ENCODE measurements at regions not wholly inside any gene's neighbourhood (a gene's known extent, or its start where the extent isn't known, plus 50 kb on each side); places are given as distances from the start of the nearest gene placed in this dataset.

DNA sequence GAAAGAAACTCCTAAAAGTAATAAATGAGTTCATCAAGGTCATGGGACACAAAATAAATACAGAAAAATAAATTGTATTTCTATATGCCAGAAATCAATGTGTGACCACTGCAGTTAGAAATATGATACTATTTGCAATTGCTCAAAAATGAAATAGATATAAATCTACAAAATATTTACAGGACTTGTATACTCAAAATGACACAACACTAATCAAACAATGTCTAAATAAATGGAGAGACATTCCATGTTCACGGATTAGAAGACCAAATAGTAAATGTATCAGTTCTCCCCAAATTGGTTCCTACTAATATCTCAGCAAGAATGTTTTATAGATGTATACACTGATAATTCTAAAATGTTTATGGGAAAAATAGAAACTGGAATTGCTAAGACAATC is 345.3 kb downstream of the NR2F1-AS1 start:
- intact Hi-C loops (cut with DNase I; ENCODE audit: low total_unique reads): no loop called here
- H3K36me3 ChIP-seq: no peaks in the 10 kb centered on the region
- no peaks in the 10 kb centered on the region for H3K9me3 ChIP-seq
- no peak overlapping the region for H3K27ac ChIP-seq
- no peaks in the 10 kb centered on the region for H3K27me3 ChIP-seq
- no peaks in the 10 kb centered on the region for H3K4me1 ChIP-seq
- no peak for DNase-seq
- TF ChIP-seq, protein P1, sequence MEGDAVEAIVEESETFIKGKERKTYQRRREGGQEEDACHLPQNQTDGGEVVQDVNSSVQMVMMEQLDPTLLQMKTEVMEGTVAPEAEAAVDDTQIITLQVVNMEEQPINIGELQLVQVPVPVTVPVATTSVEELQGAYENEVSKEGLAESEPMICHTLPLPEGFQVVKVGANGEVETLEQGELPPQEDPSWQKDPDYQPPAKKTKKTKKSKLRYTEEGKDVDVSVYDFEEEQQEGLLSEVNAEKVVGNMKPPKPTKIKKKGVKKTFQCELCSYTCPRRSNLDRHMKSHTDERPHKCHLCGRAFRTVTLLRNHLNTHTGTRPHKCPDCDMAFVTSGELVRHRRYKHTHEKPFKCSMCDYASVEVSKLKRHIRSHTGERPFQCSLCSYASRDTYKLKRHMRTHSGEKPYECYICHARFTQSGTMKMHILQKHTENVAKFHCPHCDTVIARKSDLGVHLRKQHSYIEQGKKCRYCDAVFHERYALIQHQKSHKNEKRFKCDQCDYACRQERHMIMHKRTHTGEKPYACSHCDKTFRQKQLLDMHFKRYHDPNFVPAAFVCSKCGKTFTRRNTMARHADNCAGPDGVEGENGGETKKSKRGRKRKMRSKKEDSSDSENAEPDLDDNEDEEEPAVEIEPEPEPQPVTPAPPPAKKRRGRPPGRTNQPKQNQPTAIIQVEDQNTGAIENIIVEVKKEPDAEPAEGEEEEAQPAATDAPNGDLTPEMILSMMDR (IDR thresholded peaks at IDR 0.05): no peak
- no peak overlapping the region for H3K4me3 ChIP-seq

DNA sequence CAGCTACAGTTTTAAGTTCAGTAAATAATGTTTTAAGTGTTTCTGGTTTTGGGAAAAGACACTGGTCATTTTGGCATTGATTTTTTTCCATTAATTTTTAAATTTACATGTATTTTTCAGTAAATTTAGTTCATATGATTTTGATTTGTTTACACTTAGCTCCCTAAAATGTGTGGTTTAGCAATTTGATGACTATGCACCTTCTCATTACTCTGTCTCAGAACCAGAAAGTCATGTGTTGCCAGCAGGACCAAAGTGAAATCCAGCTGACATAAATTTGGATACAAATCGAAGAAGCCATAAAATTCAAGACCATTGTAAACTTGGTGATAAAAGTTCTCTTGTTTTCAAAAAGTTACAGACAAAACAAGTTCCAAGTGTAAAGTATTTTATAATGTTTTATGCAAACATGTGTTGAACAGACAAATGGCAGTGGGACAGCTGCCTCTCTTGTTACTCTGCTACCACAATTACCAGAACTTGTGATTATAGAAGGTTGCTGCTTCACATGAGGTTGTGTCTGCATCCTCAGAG is 354.8 kb downstream of the NR2F1-AS1 start:
- DNase-seq: no peak
- Histone ChIP-seq H3K27ac (no peak overlapping the region), H3K9me3 (no peaks in the 10 kb centered on the region), H3K4me3 (no peak overlapping the region), H3K36me3 (no peaks in the 10 kb centered on the region), H3K27me3 (no peaks in the 10 kb centered on the region), H3K4me1 (no peaks in the 10 kb centered on the region)
- intact Hi-C loops (cut with DNase I; ENCODE audit: low total_unique reads): no loop called here
- TF ChIP-seq, protein P1 (IDR thresholded peaks at IDR 0.05): no peak

DNA sequence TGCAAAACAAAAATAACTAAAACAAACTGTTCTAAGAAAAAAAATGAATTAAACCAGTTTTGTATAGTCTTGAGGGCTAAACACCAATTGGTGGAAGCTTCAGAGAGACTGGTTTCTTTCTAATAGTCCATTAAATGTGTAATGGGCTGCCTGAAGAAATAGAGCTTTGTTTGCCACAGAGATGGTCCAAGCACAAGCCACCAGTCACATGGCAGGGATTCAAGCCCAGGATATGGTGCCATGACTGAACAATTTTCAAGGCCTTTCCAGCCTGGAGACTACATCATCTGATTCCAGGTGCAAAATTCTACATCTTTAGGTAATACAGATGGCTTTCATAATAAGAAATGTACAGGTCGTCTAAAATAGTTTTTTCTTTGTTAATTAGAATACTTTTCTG is 355.3 kb downstream of the NR2F1-AS1 start:
- Histone ChIP-seq H3K27me3 (no peaks in the 10 kb centered on the region), H3K27ac (no peak overlapping the region), H3K4me3 (no peak overlapping the region), H3K4me1 (no peaks in the 10 kb centered on the region), H3K36me3 (no peaks in the 10 kb centered on the region), H3K9me3 (no peaks in the 10 kb centered on the region)
- no peak for DNase-seq
- intact Hi-C loops (cut with DNase I; ENCODE audit: low total_unique reads): no loop called here
- TF ChIP-seq, protein P1 (IDR thresholded peaks at IDR 0.05): no peak

DNA sequence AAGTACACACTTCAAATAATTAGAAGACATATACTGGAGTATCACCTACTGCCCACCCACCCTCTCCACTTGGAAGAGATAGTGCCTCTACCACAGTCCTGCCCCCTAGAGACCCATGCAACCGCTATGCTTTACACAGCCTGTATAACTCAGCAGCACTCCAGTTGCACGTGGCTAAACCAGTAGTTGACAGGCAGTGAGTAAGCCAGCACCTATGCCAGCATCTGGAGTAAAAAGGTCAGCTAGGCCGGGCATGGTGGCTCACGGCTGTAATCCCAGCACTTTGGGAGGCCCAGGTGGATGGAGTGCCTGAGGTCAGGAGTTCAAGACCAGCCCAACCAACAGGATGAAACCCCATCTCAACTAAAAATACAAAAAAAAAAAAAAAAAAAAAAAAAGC is 356.4 kb downstream of the NR2F1-AS1 start:
- TF ChIP-seq, protein P1 (IDR thresholded peaks at IDR 0.05): no peak
- no peak for DNase-seq
- H3K9me3 ChIP-seq: no peaks in the 10 kb centered on the region
- H3K27me3 ChIP-seq: no peaks in the 10 kb centered on the region
- no peaks in the 10 kb centered on the region for H3K36me3 ChIP-seq
- no peaks in the 10 kb centered on the region for H3K4me1 ChIP-seq
- no peak overlapping the region for H3K4me3 ChIP-seq
- intact Hi-C loops (cut with DNase I; ENCODE audit: low total_unique reads): no loop called here
- no peak overlapping the region for H3K27ac ChIP-seq

DNA sequence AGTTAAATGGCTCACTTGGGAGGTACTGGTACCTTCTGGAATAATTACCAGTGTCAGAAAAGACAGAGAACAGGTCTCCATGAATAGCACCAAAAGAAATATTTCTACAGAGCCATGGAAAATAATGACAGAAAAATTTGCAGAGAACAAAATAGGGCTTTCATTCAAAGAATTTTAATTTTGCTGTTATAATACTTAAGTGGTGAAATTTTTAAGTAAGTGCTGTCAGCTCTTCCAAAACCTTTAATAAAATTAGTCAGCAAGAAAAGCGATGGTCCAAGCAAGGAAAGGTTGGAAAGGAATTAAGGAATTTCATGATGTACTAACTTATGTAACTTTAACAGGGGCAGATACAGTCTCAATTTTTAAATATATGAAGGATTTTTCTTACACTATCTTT is 359.2 kb downstream of the NR2F1-AS1 start:
- Histone ChIP-seq H3K4me3 (no peak overlapping the region), H3K27me3 (no peaks in the 10 kb centered on the region), H3K4me1 (no peaks in the 10 kb centered on the region), H3K36me3 (no peaks in the 10 kb centered on the region), H3K27ac (no peak overlapping the region), H3K9me3 (no peaks in the 10 kb centered on the region)
- intact Hi-C loops (cut with DNase I; ENCODE audit: low total_unique reads): no loop called here
- DNase-seq: no peak
- TF ChIP-seq, protein P1 (IDR thresholded peaks at IDR 0.05): no peak

DNA sequence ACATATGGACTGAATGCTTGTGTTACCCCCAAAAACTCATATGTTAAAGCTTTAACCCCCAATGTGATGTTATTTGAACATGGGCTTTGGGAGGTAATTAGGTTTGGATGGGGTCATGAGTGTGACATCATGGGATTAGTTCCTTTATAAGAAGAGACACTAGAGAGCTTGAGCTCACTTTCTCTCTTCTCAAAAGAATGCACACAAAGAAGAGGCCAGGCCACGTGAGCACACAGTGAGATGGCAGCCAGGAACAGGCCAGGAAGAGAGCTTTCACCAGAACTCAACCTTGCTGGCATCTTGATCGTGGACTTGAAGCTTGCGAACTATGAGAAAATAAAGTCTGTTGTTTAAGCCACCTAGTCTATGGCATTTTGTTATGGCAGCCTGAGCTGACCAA is 360.6 kb downstream of the NR2F1-AS1 start:
- Histone ChIP-seq H3K9me3 (no peaks in the 10 kb centered on the region), H3K4me1 (no peaks in the 10 kb centered on the region), H3K4me3 (no peak overlapping the region), H3K27me3 (no peaks in the 10 kb centered on the region), H3K36me3 (no peaks in the 10 kb centered on the region), H3K27ac (no peak overlapping the region)
- intact Hi-C loops (cut with DNase I; ENCODE audit: low total_unique reads): no loop called here
- no peak for DNase-seq
- TF ChIP-seq, protein P1 (IDR thresholded peaks at IDR 0.05): no peak

All from tibial artery (tissue), 4 donors.